ENCODE measurements at regions not wholly inside any gene's neighbourhood (a gene's known extent, or its start where the extent isn't known, plus 50 kb on each side); places are given as distances from the start of the nearest gene placed in this dataset.
"Not testable (repeated sequence)": the region's sequence is repeated elsewhere in the genome, so short reads cannot be mapped to it uniquely, and the experiment has no call there.

GRCh38 chr1:184194236-184194635, 142.7 kb downstream of the TSEN15 start:
- Histone ChIP-seq H3K4me1 (no peaks in the 10 kb centered on the region), H3K27me3 (ENCODE audit: low read depth) (no peaks in the 10 kb centered on the region), H3K9me3 (no peaks in the 10 kb centered on the region), H3K27ac (no peak overlapping the region), H3K36me3 (no peaks in the 10 kb centered on the region), H3K4me3 (no peak overlapping the region)
- DNase-seq (no peak), ATAC-seq (no peak)
- TF ChIP-seq CTCF (IDR thresholded peaks at IDR 0.05): no peak
- intact Hi-C loops (cut with DNase I): no loop called here

GRCh38 chr1:184195722-184196121, 144.2 kb downstream of the TSEN15 start:
- H3K9me3 ChIP-seq; H3K27me3 ChIP-seq (ENCODE audit: low read depth); H3K36me3 ChIP-seq; ATAC-seq; DNase-seq; intact Hi-C loops (cut with DNase I); H3K4me3 ChIP-seq; H3K27ac ChIP-seq; H3K4me1 ChIP-seq: not testable (repeated sequence)

- no peaks in the 10 kb centered on the region for H3K36me3 ChIP-seq
- DNase-seq (no peak), ATAC-seq (no peak)
- intact Hi-C loops (cut with DNase I): no loop called here
- no peaks in the 10 kb centered on the region for H3K4me1 ChIP-seq
- H3K9me3 ChIP-seq: no peaks in the 10 kb centered on the region
- H3K27me3 ChIP-seq (ENCODE audit: low read depth): no peaks in the 10 kb centered on the region
- no peak overlapping the region for H3K27ac ChIP-seq
- H3K4me3 ChIP-seq: no peak overlapping the region
- TF ChIP-seq CTCF (IDR thresholded peaks at IDR 0.05): no peak
Measured at GRCh38 chr1:184197831-184198230, 146.3 kb downstream of the TSEN15 start.

GRCh38 chr1:184199036-184199435, 147.5 kb downstream of the TSEN15 start:
- Histone ChIP-seq H3K4me1 (no peaks in the 10 kb centered on the region), H3K9me3 (no peaks in the 10 kb centered on the region), H3K4me3 (no peak overlapping the region), H3K27me3 (ENCODE audit: low read depth) (no peaks in the 10 kb centered on the region), H3K36me3 (no peaks in the 10 kb centered on the region), H3K27ac (no peak overlapping the region)
- no peak for DNase-seq
- intact Hi-C loops (cut with DNase I): no loop called here
- no peak for ATAC-seq
- no peak for TF ChIP-seq CTCF (IDR thresholded peaks at IDR 0.05)

GRCh38 chr1:184199438-184200085, 148.0 kb downstream of the TSEN15 start:
- no peak for TF ChIP-seq CTCF (IDR thresholded peaks at IDR 0.05)
- intact Hi-C loops (cut with DNase I): no loop called here
- no peaks in the 10 kb centered on the region for H3K9me3 ChIP-seq
- H3K27ac ChIP-seq: no peak overlapping the region
- H3K4me3 ChIP-seq: no peak overlapping the region
- ATAC-seq: no peak
- no peaks in the 10 kb centered on the region for H3K4me1 ChIP-seq
- H3K36me3 ChIP-seq: no peaks in the 10 kb centered on the region
- H3K27me3 ChIP-seq (ENCODE audit: low read depth): no peaks in the 10 kb centered on the region
- DNase-seq: no peak

- H3K27ac ChIP-seq: no peak overlapping the region
- no peaks in the 10 kb centered on the region for H3K27me3 ChIP-seq (ENCODE audit: low read depth)
- no peaks in the 10 kb centered on the region for H3K4me1 ChIP-seq
- no peak for TF ChIP-seq CTCF (IDR thresholded peaks at IDR 0.05)
- ATAC-seq: no peak
- H3K4me3 ChIP-seq: no peak overlapping the region
- H3K36me3 ChIP-seq: no peaks in the 10 kb centered on the region
- intact Hi-C loops (cut with DNase I): no loop called here
- H3K9me3 ChIP-seq: no peaks in the 10 kb centered on the region
- no peak for DNase-seq
Measured at GRCh38 chr1:184208622-184209021, 157.1 kb downstream of the TSEN15 start.
